DOHH2 (cell line): ENCODE measurements at regions not wholly inside any gene's neighbourhood (a gene's known extent, or its start where the extent isn't known, plus 50 kb on each side); places are given as distances from the start of the nearest gene placed in this dataset.

Experiments
- H3F3A ChIP-seq: fragments of 200-600 bp; sonication (generic), shearing (Covaris generic); 2 replicates; pipeline ENCODE4 v1.6.0; 2016; ENCODE audit warnings: antibody characterized with exemption, mild to moderate bottlenecking; ENCODE audit not compliant: control insufficient read depth, insufficient read depth
- H3K27ac ChIP-seq: fragments of 200-600 bp; sonication (generic); 2 replicates; pipeline ENCODE4 v1.5.1; 2014; ENCODE audit warnings: low read depth, mild to moderate bottlenecking, low read length, moderate library complexity
- H3K27me3 ChIP-seq: fragments of 200-600 bp; sonication (generic); 2 replicates; pipeline ENCODE4 v1.6.1; 2014; ENCODE audit warnings: mild to moderate bottlenecking, low read length, mixed read lengths; ENCODE audit not compliant: control insufficient read depth
- H3K36me3 ChIP-seq: fragments of 200-600 bp; sonication (generic); 2 replicates; pipeline ENCODE4 v1.6.1; 2014; ENCODE audit warnings: mild to moderate bottlenecking, low read length, moderate library complexity, mixed read lengths; ENCODE audit not compliant: control insufficient read depth
- H3K4me1 ChIP-seq: fragments of 200-600 bp; sonication (generic); 2 replicates; pipeline ENCODE4 v1.6.1; 2014; ENCODE audit warnings: mild to moderate bottlenecking, low read length, mixed read lengths; ENCODE audit not compliant: control insufficient read depth
- H3K4me2 ChIP-seq: fragments of 200-600 bp; sonication (generic); 2 replicates; pipeline ENCODE4 v1.6.0; 2014; ENCODE audit warnings: mild to moderate bottlenecking, low read length, moderate library complexity
- H3K4me3 ChIP-seq: fragments of 200-600 bp; sonication (generic); 2 replicates; pipeline ENCODE4 v1.5.1; 2014; ENCODE audit warnings: mild to moderate bottlenecking, low read length, mixed read lengths
- H3K79me2 ChIP-seq: fragments of 200-600 bp; sonication (generic); 2 replicates; pipeline ENCODE4 v1.6.1; 2014; ENCODE audit warnings: mild to moderate bottlenecking, low read length, mixed read lengths; ENCODE audit not compliant: control insufficient read depth
- H3K9me2 ChIP-seq: fragments of 200-600 bp; sonication (generic); replicated peaks from 2 replicates; pipeline ENCODE4 v1.6.1; 2014; ENCODE audit warnings: mild to moderate bottlenecking, low read length, mixed read lengths; ENCODE audit not compliant: control insufficient read depth
- H3K9me3 ChIP-seq: fragments of 200-600 bp; sonication (generic); 2 replicates; pipeline ENCODE4 v1.6.1; 2014; ENCODE audit warnings: antibody characterized with exemption, low read length, mixed read lengths; ENCODE audit not compliant: control insufficient read depth, insufficient read depth
- H4K20me1 ChIP-seq: fragments of 200-600 bp; sonication (generic); 2 replicates; pipeline ENCODE4 v1.6.0; 2014; ENCODE audit warnings: low read depth, mild to moderate bottlenecking, antibody characterized with exemption, low read length, moderate library complexity; ENCODE audit not compliant: control insufficient read depth, insufficient read depth
- EZH2phosphoT487 ChIP-seq: fragments of 200-600 bp; sonication (generic); IDR thresholded peaks from 2 replicates; pipeline ENCODE4 v1.6.1; 2017; ENCODE audit warnings: borderline replicate concordance, mild to moderate bottlenecking, antibody characterized with exemption, low read length, moderate library complexity, mixed read lengths
- TF ChIP-seq, protein P1 (sequence below): fragments of 200-600 bp; sonication (generic); IDR thresholded peaks from one replicate; pipeline ENCODE4 v1.5.1; 2014; ENCODE audit warnings: antibody characterized with exemption, mild to moderate bottlenecking, low read depth, low read length; ENCODE audit not compliant: poor library complexity, severe bottlenecking

DNA sequence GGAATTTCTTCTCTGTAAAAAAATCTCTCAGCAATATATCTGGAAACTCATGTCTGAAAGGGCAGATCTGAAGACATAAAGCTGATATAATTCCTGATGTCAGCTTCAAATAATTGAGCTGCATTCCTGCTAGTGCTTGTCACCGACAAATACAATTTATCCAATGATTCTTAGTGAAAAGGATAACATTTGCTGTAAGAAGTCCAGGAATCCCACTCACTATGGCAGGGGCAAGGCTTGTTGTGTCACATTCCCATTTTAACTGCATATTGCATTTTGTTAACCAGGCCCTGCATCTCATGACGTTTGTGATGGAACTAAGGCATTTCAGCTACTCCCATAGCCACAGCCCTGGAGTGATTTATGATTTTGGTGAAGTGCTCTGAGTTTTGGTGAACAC is 160.1 kb upstream of the DAB2 start:
- H4K20me1 ChIP-seq = no peaks in the 10 kb centered on the region
- TF ChIP-seq, protein P1, sequence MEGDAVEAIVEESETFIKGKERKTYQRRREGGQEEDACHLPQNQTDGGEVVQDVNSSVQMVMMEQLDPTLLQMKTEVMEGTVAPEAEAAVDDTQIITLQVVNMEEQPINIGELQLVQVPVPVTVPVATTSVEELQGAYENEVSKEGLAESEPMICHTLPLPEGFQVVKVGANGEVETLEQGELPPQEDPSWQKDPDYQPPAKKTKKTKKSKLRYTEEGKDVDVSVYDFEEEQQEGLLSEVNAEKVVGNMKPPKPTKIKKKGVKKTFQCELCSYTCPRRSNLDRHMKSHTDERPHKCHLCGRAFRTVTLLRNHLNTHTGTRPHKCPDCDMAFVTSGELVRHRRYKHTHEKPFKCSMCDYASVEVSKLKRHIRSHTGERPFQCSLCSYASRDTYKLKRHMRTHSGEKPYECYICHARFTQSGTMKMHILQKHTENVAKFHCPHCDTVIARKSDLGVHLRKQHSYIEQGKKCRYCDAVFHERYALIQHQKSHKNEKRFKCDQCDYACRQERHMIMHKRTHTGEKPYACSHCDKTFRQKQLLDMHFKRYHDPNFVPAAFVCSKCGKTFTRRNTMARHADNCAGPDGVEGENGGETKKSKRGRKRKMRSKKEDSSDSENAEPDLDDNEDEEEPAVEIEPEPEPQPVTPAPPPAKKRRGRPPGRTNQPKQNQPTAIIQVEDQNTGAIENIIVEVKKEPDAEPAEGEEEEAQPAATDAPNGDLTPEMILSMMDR = no peak
- TF ChIP-seq EZH2phosphoT487 = no peak
- no peak overlapping the region for H3K4me2 ChIP-seq

DNA sequence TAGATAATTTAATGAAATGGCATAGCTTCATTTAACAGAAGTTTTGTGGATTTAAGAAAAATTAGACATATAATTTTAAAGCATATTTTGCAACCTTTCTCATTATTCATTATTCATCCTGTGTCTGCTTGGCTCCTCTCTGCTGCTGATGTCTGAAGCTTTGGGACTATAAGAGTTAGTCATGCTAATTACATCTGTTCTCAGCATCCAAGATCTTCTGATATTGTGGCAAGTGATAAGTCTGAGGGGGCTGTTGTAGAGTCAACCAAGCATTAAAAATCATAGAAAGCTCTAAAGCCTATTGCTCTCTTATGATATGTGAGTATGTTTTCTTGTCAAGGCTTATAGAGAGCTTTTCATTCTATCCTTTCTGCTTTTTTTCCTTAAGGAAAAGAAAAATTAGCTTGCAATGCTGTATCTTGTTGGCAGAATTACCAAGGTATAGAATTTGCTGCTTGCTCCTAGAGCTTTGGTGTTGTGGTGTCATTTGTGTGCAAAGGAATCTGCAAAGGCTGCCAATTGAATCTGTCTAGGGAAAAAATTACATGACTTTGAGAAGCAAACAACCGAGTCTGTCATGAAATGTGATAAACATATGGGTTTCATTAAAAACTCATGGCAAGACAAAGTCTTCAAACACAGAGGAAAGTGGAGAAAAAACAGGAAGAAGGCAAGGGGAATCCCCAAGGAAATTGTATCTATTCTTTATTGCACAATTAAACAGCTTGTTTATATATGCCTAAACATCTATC is 156.1 kb upstream of the DAB2 start:
- Histone ChIP-seq H3K36me3 (no peaks in the 10 kb centered on the region), H3K9me2 (no peaks in the 10 kb centered on the region), H3K4me1 (no peaks in the 10 kb centered on the region), H3K9me3 (no peaks in the 10 kb centered on the region), H3K27ac (no peak overlapping the region), H3K4me2 (no peak overlapping the region), H3F3A (no peaks in the 10 kb centered on the region), H4K20me1 (no peaks in the 10 kb centered on the region), H3K27me3 (peaks cover 6% of the 10 kb centered on the region; the same call in 1 of the 2 replicates), H3K79me2 (no peaks in the 10 kb centered on the region), H3K4me3 (no peak overlapping the region)
- TF ChIP-seq, protein P1 = no peak
- no peak for TF ChIP-seq EZH2phosphoT487

More for the DNA sequence above, 160.1 kb upstream of the DAB2 start:
- no peaks in the 10 kb centered on the region for H3K79me2 ChIP-seq
- no peak overlapping the region for H3K27ac ChIP-seq
- H3K9me2 ChIP-seq = no peaks in the 10 kb centered on the region
- no peaks in the 10 kb centered on the region for H3K36me3 ChIP-seq
- H3K27me3 ChIP-seq = peaks cover 3% of the 10 kb centered on the region; the same call in 1 of the 2 replicates
- H3F3A ChIP-seq = no peaks in the 10 kb centered on the region
- H3K4me3 ChIP-seq = no peak overlapping the region
- H3K4me1 ChIP-seq = no peaks in the 10 kb centered on the region
- no peaks in the 10 kb centered on the region for H3K9me3 ChIP-seq

DNA sequence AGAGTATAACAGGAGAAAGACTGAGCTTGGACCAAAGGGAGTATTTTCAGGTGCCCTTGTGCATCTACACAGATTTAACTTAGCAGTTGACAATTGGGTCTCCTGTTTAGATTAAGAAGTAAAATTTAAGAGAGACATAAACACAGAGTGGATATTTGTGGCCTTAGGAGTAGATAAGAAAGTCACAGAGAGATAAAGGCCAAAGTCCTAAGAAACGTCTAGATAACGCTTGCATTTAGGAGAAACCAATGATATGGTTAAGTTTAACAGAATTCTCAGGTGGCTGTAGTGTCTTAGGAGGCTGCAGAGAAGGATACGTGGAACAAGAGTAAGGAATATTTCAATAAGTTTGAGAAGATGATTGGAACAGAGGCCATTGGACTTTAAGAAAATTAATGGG is 155.0 kb upstream of the DAB2 start:
- TF ChIP-seq, protein P1 = no peak
- TF ChIP-seq EZH2phosphoT487 = no peak
- Histone ChIP-seq H3K27ac (no peak overlapping the region), H4K20me1 (no peaks in the 10 kb centered on the region), H3K79me2 (no peaks in the 10 kb centered on the region), H3K27me3 (peaks cover 6% of the 10 kb centered on the region; the same call in 1 of the 2 replicates), H3K4me2 (no peak overlapping the region), H3K4me1 (no peaks in the 10 kb centered on the region), H3K9me2 (no peaks in the 10 kb centered on the region), H3F3A (no peaks in the 10 kb centered on the region), H3K4me3 (no peak overlapping the region), H3K36me3 (no peaks in the 10 kb centered on the region), H3K9me3 (no peaks in the 10 kb centered on the region)
